ENCODE measurements at regions not wholly inside any gene's neighbourhood (a gene's known extent, or its start where the extent isn't known, plus 50 kb on each side); places are given as distances from the start of the nearest gene placed in this dataset.
"Not testable (repeated sequence)": the region's sequence is repeated elsewhere in the genome, so short reads cannot be mapped to it uniquely, and the experiment has no call there.

DNA sequence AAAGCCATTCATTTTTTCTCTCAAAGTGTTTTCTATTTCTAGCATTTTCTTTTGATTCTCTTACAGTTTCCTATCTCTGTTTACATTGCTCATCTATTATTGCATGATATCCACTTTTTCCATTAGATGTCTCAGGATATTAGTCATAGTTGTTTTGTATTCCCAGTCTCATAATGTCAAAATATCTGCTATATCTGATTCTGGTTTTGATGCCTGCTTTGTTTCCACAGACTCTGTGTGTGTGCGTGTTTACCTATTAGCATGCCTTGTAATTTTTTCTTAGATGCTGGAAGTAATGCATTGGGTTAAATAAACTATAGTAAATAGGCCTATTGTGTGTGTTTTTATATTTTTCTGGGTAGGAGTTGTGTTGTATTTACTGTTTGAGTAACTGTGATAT, 1126.3 kb downstream of the SORCS1 start:
- DNase-seq = no peak

DNA sequence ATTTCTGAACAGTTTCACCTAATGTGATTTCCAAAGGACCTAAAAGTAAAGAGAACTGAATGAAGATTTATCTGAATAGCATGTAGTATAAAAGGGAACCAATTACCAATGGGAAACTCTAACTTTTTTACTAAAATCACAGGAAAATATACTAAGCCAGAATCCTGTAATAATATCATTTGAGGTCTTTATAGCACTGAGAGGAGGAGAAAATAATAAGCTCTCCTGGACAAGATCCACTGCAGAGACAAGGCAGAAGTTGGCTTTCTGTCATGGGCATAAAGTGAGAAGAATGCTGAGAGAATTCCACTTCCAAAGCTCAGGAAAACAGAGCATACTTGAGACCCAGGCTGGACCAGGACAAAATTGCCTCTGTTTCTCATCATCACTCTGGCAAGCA, 1131.4 kb downstream of the SORCS1 start:
- DNase-seq = no peak

DNA sequence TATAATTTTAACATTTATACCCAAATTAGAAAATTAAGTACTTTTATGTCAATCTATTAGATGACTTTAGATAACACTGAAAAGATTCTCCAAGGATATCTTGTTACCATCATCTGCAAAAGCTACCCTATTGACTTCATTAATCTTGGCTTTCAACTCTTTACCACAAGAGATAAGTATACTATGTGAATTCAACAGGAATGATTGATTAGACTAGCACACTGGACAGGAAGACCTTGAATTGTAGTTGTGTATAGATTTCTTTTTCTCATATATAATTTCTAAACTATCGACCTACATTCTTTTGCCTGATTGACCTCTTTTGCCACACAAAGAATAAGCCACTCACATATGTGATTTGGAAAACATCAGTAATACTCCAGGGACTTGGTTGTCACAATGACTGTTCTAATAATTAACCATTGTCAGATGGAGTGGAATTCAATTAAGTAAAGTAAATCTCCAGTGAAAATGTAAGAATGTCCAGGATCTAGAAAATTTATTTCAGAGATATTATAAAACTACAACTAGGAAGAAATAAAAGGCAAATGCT, 1132.0 kb downstream of the SORCS1 start:
- DNase-seq = no peak

DNA sequence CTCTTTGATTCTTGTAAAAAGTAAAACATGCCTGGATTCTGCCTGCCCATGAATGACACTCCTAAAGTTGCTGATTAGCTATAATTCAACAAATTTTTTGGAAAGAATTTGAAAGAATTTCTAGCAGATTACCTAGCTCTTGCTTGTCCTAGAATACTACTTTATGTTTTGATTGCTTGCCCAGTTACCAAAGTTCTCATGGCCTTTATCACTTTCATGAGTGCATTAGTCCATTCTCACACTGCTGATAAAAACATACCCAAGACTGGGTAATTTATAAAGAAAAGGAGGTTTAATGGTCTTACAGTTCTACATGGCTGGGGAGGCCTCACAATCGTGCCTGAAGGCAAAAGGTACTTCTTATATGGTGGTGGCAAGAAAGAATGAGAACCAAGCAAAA, 1137.3 kb downstream of the SORCS1 start:
- DNase-seq = no peak

DNA sequence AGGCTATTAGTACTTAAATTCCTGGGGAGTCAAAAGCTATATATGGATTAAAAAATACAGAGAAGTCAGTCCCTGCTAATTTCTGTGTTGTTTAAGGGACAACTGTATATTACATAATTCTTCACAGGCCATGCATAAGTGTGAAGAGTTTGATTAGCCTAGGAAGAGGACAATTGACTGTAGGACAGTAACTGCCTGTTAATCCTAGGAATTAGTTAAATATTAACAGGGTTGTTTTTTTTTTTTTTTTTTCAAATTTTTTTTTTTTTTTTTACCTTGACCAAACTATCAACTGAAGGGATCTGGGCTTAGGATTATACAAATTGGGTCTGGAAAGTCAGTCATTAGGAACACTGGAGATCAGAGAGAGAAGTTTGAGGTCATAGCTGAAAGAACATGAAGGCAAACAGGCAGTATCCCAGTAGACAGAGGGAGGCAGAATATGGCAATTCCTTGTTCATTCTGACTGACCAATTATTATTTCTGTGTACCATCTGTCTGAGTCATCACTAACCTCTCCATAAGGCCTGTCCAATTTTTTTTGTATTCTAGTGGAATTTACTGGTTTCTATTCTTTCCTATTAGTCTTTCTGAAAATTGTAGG, 1139.2 kb downstream of the SORCS1 start:
- no peak for DNase-seq

DNA sequence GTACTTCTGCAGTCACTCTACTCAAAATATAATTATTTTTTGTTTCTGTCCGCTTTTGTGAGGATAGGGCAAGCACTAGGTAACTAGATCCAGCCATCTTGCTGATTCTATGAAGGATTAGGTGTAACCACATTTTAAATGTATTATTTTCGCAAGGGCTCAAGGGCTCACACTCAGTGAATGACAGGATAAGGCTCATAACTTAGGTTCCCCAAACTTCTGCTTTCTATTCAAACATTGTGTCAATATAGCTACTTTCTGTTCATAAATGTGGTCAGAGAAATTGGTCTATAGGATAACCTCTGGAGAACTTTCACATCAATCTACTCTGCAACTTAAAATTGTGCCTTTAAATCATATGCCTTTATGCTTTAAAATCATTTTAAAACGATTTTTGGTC, 1141.2 kb downstream of the SORCS1 start:
- no peak for DNase-seq

DNA sequence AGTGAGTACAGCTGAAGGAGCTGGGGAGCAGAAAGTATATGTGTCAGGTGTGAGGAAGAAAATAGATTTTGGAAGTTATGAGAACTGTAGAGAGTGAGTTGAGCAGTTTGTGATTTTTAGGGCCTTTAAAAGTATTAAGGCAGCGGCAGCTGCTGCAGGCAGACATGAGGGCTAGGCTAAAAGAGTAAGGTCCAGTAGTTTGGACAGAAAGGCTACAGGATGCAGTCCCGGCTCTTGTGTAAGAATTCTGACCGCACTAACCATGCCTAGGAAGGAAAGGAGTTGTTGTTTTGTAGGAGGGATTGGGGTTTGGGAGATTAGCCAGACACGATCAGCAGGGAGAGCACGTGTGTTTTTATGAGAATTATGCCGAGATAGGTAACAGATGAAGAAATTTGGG, 1144.9 kb downstream of the SORCS1 start:
- not testable (repeated sequence) for DNase-seq

DNA sequence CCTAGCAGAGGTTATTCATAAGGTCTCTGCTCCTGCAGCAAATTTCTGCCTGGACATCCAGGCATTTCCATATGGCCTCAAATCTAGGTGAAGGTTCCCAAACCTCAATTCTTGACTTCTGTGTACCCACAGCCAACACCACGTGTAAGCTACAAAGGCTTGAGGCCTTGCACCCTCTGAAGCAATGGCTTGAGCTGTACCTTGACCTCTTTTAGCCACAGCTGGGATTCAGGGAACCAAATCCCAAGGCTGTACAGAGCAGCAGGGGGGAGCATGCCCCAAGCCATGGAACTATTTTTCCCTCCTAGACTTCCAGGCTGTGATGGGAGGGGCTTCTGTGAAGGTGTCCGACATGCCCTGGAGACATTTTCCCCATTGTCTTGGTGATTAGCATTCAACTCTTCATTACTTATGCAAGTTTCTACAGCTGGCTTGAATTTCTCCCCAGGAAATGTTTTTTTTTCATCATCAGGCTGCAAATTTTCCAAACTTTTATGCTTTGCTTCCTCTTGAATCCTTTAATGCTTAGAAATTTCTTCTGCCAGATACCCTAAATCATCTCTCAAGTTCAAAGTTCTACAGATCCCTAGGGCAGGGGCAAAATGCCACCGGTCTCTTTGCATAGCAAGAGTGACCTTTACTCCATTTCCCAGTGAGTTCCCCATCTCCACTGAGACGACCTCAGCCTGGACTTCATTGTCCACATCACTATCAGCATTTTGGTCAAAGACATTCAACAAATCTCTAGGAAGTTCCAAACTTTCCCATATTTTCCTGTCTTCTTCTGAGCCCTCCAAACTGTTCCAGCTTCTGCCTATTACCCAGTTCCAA, 1148.9 kb downstream of the SORCS1 start:
- DNase-seq = not testable (repeated sequence)

DNA sequence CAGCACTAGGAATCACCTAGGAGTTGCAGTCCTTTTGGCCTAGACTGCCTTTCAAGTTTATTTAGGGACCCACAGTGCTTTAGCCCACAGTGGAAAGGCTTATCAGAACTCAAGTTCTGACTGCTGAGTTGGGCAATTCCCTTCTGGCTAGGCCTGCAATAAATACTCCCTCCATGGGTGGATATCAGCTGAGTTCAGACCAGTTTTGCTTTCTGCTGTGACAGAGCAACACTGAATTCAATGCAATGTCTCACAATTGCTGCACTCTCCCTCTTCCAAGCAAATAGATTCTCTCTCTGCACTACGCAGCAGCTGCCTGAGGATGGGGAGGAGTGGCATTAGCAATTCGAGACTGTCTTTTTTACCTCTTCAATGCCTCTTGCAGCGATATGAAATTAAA, 1153.3 kb downstream of the SORCS1 start:
- DNase-seq = no peak

DNA sequence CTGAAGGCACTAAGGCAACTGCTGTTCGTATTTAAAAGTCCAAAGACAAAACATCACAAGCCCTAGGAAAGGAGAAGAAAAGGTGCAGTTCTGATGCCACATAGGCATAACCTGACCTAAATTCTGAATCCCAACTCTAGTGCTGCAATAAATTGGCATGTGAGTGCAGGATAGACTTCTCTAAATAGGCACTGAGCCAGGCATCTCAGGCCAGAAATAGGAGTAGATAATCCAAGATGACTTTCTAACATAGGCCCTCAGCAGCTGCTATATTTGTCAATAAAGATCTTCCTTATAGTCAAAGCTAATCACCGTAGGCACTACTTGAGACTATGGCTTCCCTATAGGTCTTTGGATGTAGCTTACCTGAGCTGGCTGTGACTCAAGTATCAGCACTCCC, 1163.8 kb downstream of the SORCS1 start:
- no peak for DNase-seq

DNA sequence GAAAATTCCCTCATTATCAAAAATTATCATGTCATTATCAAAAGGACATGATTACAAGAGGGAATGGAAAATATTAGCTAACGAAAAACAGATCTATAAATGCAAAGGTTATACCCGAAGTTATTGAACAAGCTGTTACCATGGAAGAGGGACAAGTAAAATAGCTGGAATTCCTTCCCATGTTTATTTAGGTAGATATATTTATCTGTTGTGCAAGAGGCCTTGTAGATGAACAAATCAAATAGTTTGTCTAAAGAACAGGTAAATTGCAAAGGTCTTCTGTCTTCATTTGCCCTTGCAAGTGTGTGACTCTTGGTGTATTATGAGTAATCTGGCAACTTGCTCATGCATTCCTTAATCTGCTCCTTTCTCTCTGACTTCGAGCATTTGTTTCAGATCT, 1170.9 kb downstream of the SORCS1 start:
- no peak for DNase-seq

DNA sequence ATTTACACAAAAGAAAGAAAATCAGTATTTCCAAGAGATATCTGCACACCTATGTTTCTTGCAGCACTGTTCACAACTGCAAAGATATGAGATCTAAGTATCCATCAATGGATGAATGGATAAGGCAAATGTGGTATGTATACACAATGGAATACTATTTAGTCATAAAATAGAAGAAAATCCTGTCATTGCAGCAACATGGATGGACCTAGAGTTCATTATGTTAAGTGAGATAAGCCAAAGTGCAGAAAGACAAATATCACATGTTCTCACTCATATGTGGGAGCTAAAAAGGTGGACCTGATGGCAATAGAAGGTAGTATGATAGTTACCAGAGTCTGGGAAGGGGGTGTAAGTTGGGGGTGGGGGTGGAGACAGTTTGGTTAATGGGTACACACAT, 1171.6 kb downstream of the SORCS1 start:
- no peak for DNase-seq

DNA sequence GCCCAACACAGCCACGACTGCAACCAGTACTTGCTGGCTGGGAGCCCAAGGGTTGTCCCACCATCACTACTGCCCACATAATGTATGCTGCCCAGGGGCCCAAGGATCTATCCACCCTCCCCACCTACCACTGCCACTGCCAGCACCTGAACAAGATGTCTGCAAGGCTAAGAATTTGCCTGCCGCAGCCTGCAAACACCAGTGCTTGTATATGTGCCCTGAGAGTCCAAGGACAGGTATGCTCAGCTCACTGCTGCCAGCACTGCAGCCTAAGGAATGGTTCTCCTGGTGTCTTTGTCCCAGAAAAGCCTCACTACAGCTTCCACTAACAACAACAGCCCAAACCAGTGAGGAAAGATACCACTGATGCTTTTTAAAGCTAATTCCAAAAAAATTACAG, 1174.0 kb downstream of the SORCS1 start:
- DNase-seq = no peak

DNA sequence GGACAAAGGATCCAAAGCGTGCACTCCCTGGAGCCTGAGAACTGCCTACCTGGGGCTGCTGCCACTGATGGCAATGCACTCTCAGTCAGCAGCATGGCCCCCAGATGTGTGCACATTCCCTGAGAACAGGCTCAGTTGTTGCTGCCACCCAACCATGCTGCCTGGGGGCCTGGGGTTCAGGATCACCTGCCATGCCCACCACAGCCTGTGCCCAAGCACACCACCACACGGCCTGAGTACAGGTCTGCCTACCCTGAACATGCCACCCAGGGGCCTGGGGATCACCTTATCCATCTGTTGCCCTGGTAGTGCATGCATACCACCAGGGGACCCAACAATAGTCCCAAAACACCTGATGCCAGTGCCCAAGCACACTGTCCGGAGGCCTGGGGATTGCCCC, 1174.5 kb downstream of the SORCS1 start:
- no peak for DNase-seq

DNA sequence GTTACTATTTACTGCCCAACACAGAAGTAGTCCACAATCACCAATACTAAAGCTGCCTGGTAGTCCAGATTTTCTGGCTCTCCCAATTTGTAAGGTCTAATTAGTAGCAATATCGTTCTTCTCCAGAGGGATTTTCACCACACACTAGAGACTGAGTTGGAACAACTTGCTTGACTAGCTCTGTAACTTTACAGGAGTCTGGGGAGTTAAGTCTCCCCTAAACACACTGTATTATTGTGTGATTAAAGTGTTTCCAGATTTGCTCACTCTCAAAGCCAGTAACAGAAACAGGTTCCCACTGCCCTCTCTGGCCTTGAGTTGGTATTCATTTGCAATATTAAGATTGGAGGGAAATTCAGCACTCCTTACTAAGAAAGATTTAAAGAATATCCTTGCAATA, 1175.7 kb downstream of the SORCS1 start:
- DNase-seq = no peak

DNA sequence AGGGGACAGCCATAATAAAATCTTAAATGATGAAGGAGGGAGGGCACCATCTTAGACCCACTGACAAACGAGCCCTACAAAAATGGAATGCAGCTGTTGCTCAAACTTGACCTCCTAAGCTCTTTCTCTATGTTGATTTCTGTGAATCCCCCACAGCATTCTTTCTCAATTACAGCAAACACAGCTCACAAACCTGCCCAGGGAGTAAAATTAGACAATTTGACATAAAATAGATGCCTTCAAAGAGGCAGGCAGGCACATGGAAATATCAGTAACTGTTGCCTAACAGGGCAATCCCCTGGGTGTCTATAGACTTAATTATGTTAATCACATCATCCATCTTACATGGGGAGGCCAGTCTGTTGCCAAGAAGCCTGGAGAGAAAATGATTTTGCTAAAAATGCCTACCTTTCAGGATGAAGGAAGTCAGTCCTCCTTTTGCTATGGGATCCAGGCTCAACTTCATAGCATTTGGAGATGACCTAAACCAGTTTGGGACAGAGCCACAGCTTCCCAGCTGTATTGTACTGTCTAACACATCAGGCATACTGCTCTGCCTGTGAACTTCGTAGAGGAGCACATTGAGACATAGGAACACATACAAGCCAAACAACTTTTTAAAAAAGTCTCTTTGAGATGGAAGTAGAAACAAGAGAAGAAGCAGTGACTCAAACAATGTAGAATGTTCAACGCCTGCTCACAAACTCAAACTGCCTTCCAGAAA, 1177.4 kb downstream of the SORCS1 start:
- DNase-seq = no peak

DNA sequence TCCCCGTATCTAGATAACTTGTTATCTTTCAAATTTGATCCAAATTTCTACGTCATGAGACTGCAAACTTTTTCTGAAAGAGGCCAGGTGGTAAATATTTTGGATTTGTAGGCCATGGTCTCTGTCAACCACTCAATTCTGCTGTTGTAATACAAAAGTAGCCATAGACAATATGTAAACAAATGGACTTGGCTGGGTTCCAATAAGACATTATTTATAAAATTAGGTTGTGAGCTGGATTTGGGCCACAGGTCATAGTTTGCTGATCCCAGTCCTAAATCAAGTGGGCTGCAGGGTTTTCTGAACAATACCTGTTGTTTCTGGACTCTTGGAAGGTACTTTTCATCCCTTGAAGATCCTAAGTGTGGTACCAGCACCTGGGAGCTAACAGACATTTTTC, 1178.0 kb downstream of the SORCS1 start:
- no peak for DNase-seq

DNA sequence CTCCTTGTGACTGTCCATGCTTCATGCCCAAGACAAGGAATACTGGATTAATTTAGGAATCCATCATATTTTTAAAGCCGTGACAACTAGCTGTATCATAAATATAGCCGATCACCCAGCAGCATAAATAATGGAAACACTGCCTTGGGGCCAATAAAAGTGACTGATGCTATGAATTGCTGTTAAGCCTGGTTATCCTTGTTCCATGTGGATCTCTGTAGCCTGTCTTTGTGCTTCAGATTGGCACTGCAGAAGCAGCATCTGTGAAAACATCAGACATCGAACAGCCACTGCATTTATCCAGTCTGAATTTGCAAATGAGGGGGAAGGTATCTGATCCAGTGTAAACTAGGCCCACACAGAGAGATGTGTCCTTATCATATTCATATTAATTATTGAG, 1181.8 kb downstream of the SORCS1 start:
- DNase-seq = no peak

DNA sequence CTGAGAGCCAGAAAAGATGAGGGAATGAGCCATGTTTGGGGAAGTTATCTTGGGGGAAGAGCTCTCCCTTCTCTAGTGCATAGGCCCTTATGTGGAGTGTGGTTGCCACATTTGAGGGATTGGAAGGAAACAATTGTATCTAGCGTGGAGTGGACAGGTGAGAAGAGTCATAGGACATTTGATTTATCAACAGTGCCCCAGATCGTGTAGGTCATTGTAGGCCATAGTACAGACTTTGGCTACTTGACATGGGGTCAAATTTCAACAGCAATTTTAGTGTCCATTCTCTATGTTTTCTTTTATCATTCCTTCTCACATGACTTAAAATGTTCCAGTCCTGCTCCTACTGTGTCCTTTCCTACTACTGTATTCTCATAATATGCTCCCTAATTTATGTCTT, 1182.8 kb downstream of the SORCS1 start:
- no peak for DNase-seq

DNA sequence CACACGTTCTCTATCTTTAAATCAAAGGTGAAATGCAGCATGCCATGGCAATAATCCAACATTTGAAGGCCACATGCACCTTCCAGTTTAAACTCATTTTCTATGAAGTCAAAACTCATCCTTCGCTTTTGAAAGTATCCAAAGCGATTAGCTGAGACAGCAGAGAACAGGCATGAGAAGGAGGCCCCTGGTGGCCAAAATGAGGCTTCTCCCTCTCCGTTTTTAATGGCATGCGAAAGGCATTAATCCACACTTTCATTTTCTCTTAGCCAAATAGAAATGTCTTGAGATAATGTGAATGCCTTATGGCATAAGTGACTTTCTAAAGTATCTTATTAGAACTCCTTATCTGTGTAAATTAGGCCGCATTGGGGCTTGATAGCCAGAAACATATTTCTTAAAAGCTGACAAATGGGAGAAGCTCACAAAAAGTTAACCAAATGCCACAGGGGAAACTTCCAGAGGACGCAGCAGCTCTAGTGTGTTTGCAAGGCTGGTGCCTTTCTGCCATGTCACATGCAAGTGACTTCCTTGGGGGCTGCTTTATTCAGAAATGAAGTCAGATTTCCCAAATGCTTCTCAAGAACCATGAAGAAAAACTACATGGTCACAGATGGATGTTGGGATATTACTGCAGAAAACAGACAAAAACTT, 1189.6 kb downstream of the SORCS1 start:
- DNase-seq = no peak

DNA sequence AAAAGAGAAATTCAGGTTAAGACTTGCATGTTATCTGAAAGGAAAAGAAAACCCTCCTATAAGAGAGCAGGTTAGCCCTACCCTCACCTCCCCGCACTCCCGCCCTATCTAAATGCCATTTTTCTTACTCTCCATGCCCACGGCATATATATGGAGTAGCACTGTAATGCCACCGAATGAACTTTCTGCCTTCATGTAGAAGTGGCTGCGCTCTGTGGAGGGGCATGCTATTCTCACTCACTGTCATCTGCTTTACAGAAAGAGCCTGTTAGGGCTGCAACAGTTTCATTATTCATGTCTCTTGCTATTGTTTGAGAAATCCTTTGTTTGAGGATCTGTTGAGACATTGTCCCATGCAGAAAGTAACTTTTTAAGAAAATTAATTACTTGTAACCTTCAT, 1190.6 kb downstream of the SORCS1 start:
- no peak for DNase-seq

DNA sequence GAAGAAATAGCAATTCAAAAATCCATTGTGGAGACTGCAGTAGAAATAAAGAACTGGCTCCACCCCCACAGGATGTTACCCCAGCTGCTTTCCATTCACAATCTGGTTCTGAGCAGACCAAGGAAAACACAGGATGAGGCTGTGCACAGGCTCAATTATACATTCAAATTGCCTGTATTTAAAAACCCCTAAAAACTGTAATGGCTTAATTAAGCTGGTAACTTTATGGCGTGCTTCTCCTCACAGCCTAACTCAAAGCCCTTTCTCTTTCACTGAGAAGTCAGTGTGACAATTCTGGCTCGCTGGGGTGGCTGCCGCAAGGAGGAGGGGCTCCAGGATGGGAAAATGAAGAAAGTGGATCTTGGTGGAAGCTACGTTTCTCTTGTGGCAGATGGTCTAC, 1191.1 kb downstream of the SORCS1 start:
- no peak for DNase-seq

DNA sequence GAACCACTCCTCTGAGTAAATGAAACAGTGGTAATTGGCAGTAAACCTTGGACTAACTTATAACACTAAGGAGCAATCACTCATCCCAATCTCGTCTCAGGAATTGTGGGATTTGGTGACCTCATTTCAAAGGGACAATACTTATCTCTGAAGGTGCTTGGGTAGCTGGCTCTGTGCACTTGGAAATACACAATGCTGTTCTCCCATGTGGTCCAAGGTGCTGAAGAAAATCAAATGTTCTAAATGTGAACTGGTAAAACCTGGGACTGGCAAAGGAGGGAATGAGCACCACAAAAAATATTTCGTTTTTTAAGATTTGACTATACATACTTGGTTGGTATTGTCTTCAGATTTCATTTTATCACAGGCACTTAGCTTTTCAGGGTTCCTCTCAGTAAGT, 1193.0 kb downstream of the SORCS1 start:
- no peak for DNase-seq
